Fibroblast of pulmonary artery (primary cell): ENCODE measurements at regions not wholly inside any gene's neighbourhood (a gene's known extent, or its start where the extent isn't known, plus 50 kb on each side); places are given as distances from the start of the nearest gene placed in this dataset.

Source experiments
- DNase-seq: peaks from one replicate; pipeline ENCODE4 v3.0.0-alpha.2; 2010; ENCODE audit warnings: low read depth
- H3K4me3 ChIP-seq: replicated peaks from 2 replicates; pipeline ENCODE4 v1.5.1; 2011; ENCODE audit warnings: low read depth, mild to moderate bottlenecking, control low read depth, low read length, moderate library complexity
- TF ChIP-seq, protein P1 (sequence below): IDR thresholded peaks from 2 replicates; pipeline ENCODE4 v1.5.1; 2011; ENCODE audit warnings: mild to moderate bottlenecking, control low read depth, low read length, inconsistent platforms; ENCODE audit errors: missing control alignments

- H3K4me3 ChIP-seq, result no peak overlapping the region
- DNase-seq, result no peak
- TF ChIP-seq, protein P1, sequence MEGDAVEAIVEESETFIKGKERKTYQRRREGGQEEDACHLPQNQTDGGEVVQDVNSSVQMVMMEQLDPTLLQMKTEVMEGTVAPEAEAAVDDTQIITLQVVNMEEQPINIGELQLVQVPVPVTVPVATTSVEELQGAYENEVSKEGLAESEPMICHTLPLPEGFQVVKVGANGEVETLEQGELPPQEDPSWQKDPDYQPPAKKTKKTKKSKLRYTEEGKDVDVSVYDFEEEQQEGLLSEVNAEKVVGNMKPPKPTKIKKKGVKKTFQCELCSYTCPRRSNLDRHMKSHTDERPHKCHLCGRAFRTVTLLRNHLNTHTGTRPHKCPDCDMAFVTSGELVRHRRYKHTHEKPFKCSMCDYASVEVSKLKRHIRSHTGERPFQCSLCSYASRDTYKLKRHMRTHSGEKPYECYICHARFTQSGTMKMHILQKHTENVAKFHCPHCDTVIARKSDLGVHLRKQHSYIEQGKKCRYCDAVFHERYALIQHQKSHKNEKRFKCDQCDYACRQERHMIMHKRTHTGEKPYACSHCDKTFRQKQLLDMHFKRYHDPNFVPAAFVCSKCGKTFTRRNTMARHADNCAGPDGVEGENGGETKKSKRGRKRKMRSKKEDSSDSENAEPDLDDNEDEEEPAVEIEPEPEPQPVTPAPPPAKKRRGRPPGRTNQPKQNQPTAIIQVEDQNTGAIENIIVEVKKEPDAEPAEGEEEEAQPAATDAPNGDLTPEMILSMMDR, result no peak
Observed at GRCh38 chr2:215604606-215605005, 168.7 kb upstream of the FN1 start.

DNA sequence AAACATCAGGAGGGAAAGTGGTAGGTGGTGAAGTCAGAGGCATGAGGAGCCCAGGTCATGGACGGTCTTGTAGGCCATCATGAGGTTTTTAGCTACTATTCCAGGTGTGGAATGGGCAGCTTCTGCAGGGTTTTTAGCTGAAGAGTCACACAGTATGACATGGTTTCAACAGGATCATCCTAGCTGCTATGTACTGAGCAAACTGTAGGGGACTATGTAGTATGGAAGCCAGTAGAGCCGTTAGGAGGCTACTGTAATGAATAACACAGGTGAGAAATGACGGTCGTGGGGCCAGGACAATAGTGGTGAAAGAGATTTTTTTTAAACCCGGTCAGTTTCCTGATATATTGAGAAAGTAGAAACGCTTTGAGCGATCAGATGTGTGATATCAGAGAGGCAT, 167.6 kb upstream of the FN1 start:
- DNase-seq, result no peak
- TF ChIP-seq, protein P1, result no peak
- no peak overlapping the region for H3K4me3 ChIP-seq

DNA sequence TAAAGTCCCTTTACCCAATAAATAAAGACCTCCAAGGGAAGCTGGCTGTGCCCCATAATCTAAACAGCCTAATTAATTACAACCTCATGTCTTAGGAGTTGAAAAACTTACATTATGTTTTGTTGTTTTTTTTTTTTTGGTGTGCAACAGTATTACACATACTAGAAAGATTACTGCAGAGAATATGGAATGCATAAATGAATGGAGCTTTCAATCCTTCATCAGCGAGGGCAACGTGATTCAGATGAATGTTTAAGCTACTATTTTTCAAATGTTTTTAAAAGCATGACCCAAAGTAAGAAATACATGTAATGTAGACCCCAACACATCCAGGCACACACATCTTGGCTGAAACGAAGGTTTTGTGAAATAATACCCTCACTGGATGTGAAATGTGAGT, 167.1 kb upstream of the FN1 start:
- no peak for DNase-seq
- H3K4me3 ChIP-seq, result no peak overlapping the region
- TF ChIP-seq, protein P1, result no peak

DNA sequence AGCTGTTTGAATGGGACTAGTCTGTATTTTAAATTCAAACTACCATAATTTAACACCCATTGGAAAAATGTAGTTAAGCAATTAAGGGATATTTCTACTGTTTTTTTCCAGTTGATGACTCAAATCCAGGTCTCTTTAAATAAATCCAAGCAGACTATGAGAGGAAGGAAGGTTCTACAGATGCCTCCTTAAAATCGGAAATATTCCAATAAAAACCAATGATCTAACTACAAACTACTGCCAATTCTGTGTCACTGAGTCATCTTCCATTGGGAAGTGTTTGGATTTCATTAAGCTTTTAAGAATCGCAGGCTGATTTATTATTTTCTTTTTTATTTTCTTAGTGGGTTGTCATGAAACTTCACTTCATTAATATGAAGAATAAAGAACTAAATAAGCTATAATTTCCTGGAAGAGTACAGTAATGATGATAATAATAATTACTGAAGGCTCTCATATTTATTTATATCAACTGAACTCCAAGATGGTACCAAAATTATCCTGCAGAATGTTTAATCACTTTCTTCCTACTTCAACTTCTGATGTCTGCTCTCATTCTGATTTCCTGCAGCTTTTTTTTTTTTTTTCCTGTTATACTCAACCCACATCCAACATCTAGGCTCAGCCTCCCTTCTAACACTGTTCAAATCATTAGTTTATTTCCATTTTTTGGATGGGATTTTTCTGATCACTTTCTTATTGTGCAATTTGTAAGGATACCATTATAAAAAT, 166.3 kb upstream of the FN1 start:
- no peak overlapping the region for H3K4me3 ChIP-seq
- TF ChIP-seq, protein P1, result no peak
- no peak for DNase-seq

GRCh38 chr2:215601526-215601925, 165.7 kb upstream of the FN1 start:
- TF ChIP-seq, protein P1, result no peak
- DNase-seq, result no peak
- H3K4me3 ChIP-seq, result no peak overlapping the region

DNA sequence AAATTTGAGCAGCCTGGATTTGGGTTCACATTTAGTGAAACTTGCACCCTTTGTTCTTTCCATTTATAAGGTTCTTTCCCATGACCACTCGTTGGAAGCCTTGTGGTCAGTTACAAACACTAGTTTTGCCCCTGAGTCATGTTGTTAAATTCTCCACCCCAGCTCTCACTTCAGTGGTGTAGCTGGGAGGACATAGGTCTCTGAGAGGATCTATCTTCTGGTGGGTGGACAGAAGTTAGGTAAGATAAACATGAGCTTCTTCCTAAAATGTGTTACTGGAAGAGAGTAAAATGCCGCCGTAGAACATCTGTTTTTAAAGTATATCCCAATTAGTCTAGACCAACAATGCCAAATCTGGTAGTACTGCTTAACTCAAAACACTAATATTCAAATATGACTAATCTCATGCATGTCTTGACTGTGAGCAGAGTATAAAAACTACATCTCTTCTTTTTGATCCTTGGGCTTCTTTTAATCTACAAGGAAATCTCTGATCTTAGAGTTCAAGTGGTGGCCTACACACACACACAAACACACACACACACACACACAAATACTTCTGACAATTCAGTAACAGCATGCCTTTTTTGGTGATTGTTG, 162.6 kb upstream of the FN1 start:
- TF ChIP-seq, protein P1, result no peak
- no peak overlapping the region for H3K4me3 ChIP-seq
- DNase-seq, result no peak

DNA sequence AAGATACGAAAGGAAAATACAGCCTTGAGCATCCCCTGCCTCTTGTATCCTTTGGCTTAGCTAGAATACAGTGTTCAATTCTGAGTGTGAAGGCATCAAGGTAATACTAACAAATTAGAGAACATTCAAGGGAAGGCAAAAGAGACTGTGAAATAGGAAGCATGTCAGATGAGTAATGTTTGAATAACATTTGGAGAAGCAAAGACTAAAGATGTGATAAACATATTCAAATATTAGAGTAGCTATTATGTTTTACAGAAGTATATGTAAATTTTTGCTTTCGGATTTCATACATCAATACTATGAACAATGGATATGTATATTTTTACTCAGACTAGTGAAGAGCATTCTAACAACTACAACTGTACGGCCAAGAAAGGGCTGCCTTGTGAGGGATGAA, 161.7 kb upstream of the FN1 start:
- no peak overlapping the region for H3K4me3 ChIP-seq
- DNase-seq, result no peak
- TF ChIP-seq, protein P1, result no peak
